ENCODE measurements at regions not wholly inside any gene's neighbourhood (a gene's known extent, or its start where the extent isn't known, plus 50 kb on each side); places are given as distances from the start of the nearest gene placed in this dataset.

DNA sequence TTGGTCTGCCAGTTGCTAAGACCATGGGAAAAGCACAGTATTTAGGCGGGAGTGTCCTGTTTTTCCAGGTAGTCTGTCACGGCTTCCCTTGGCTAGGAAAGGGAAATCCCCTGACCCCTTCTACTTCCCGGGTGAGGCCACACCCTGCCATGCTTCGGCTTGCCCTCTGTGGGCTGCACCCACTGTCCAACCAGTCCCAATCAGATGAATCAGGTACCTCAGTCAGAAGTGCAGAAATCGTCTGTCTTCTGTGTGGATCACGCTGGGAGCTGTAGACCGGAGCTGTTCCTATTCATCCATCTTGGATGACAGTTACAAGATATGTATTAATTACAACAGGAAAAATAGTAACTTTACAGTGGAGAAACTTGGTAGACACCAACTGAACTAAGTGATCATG, 188.2 kb downstream of the TPBG start:
- TF ChIP-seq POLR2A (IDR thresholded peaks at IDR 0.05): no peak
- TF ChIP-seq CTCF (IDR thresholded peaks at IDR 0.05): no peak
- TF ChIP-seq POLR2AphosphoS5 (IDR thresholded peaks at IDR 0.05): no peak

Data from breast epithelium (tissue), 3 donors.